ENCODE measurements at regions not wholly inside any gene's neighbourhood (a gene's known extent, or its start where the extent isn't known, plus 50 kb on each side); places are given as distances from the start of the nearest gene placed in this dataset.
"Not testable (repeated sequence)": the region's sequence is repeated elsewhere in the genome, so short reads cannot be mapped to it uniquely, and the experiment has no call there.

DNA sequence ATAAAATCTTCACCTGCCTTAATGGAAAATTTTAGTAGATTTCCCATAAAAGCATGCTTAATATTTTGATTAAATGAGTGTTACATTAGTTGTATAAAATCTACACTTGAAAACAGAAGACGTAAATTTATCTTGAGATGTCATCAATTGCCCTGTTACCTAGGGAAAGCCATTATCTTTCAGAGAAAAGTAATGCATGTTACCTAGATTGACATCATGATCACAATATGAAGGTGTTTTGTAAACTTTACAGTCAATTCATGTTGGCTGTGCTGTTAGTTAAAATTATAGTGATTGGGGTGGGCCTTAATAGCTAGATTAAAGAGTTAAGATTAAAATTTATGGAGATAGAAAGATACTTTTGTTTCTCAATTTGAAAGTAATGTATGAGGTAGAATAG, 293.2 kb upstream of the PCDH18 start:
- no peak for DNase-seq

DNA sequence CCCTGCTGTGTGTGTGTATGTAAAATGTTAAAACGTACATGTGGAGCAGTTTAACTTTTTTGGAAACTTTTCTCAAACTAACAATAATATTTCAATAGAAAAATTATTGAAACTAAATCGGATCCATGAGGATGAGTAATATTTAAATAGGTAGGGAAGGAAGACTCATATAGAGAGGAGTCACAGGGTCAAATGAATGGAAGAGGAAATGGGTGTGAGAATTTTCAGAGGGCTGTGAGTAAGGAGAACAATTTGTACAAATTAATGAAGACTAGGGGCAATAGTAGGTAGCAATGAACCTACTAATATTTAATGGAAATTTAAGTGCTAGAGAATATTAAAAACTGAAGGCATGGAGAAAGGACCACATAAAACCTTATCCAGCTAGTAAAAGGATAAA, 290.7 kb upstream of the PCDH18 start:
- no peak for DNase-seq

DNA sequence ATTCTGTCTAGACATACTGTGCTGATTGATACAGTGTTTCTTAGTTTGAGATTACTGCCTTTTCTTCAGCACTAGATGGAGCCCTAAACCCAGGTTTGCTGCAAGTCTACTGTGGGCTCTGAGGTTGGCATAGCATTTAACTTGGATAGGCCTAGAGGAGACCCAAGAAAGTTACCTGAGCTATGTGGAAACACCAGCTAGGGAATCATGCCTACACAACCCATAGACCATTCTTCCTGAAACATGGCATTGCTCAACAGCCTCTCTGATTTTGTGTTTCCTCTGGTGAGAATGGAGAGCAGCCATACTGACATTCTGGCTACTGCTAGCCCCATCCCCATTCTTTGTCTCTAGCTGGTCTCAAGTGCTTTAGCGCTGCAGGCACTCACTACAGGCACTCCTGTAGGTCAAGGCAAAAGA, 287.7 kb upstream of the PCDH18 start:
- DNase-seq: peak; percentile 57

DNA sequence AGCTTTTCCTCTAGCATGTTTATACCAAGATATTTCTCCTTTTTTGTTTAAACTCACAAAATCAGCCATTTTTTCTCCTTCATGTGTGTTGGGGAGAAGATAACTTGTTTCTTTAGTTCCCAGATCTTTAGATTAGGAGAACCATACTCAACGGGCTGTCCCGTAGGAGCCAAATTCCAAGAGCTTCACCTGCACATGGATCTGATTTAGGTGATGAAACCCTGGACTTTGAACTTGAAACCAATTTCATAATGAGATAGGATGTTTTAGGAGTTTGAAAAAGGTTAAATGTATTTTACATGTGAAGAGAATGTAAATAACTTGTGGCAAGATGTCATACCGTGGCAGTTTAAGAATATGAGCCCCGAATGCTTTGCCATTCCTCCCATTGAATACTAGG, 280.0 kb upstream of the PCDH18 start:
- no peak for DNase-seq

DNA sequence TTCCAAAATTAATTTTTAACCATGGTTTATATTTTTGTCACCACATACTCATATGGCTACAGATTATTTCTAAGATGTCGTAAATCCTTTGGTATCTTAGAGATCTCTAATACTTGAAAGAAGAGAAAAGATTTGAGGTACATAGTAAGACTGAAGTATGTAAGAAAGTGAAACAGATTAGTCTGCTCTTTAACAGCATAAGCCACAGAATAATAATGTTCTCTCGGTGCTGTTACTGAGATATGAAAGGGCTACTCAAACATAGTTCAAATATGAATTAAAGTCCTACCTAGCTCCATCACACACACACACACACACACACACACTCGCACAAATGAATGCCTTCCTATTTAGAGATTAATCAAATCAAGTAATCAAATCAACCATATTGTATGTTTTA, 274.1 kb upstream of the PCDH18 start:
- no peak for DNase-seq

DNA sequence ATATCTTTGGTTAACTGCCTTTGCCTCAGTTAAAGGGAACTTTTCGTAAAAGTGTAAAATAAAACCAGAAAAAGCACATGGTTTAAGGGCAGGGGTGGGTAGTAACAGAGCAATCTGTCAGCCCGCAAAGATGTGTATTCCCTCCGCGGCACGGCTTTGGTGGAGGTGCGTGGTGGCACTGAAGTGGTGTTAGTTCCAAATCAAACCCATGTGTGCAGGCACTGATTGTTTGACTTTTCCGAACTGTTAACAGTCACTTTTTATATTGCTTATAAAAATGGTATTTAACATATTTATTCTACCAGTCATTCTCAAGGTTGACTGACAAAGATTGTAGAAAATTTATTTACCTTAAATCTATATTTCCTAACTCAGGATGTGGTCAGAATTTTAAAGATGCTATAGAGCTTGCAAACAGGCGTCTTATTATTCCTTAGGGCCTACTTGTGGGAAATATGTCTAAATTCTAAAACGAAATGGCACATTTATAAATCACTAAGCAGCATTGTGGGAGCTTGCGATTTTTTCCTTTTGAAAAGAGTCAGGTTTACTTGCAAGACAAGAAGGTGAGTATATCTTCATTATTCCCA, 272.7 kb upstream of the PCDH18 start:
- DNase-seq: no peak

DNA sequence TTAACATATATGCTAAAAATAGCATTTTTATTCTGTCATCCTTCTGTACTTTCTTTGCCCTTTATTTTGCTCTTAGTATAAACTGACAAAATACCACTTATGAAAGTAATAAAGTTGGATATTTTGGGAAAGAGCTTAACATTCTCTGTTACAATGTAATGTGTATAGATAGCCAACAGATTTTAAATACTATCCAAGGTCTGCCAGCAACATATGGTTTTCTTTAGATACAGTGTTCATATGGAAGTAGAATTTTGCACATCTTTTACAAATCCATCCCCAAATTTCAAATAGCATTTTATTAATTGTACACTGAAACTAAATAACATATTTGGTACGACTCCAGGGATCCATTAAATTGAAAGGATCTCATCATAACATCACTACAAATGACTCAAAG, 268.6 kb upstream of the PCDH18 start:
- no peak for DNase-seq

DNA sequence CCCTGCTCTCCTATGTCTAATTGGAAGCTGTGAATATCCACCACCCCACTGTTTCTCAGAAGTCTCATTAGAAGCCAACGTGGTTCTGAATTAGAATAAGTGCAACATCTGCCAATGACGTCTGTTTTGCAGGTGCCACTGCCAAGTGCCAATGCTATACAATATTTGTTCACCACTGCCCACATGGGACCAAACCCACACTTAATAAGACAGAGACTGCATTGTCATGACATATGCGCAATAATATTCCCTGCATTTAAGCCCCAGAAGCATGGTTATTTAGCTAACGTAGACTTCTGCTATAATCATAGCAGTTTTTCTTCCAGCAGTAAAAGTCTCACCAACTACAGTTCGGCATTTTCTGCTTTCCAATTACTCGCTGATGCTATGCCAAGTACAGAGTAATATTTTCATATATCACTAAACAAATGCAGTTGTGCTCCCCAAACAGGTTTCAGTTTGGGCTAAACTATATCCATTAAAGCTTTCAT, 262.5 kb upstream of the PCDH18 start:
- DNase-seq: no peak

DNA sequence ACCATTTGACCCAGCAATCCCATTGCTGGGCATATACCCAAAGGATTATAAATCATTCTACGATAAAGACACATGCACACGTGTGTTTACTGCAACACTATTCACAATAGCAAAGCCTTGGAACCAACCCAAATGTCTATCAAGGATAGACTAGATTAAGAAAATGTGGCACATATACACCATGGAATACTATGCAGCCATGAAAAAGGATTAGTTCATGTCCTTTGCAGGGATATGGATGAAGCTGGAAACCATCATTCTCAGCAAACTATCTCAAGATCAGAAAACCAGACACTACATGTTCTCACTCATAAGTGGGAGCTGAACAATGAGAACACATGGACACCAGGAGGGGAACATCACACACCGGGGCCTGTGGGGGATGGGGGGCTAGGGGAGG, 257.0 kb upstream of the PCDH18 start:
- not testable (repeated sequence) for DNase-seq

DNA sequence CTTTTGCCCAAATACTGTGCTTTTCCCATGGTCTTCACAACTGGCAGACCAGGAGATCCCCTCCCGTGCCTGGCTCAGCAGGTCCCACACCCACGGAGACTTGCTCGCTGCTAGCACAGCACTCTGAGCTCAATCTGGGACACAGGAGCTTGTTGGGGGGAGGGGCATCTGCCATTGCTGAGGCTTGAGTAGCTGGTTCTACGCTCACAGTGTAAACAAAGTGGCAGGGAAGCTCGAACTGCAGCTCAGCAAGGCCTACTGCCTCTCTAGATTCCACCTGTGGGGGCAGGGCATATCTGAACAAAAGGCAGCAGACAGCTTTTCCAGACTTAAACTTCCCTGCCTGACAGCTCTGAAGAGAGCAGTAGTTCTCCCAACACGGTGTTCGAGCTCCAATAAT, 251.6 kb upstream of the PCDH18 start:
- not testable (repeated sequence) for DNase-seq

DNA sequence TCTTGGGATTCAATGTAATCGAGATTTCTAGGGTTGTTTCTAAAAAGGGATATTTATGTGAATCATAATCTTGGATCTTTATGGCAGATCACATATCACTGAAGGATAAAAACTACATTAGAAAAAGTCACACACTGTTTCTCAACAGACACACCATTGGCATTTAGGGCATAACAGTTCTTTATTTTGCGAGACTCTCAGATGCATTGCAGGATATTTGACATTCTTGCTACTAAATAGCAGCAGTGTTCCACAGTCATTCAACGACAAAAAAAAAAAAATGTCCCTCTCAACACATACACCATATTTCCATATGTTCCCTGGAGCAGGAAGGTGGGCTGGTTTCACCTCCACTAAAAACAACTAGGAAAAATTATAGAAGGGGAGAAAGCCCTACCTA, 243.4 kb upstream of the PCDH18 start:
- no peak for DNase-seq

DNA sequence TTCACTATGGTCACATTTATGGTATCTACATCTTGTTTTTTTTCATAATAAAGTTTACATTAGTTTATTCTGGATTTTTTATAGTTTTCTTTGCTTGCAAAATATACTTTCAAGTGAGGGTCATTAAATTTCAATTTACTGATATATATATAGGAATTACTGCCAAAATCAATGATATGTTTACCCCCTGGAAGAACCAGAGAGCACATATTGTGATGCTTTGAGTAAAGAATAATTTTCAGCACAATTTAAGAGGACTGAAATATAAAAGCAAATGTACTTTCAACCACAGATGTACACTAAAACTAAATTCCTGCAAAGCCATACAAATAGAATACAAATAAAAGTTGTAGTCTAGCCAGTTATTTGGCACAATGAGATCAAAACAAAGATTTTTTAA, 242.2 kb upstream of the PCDH18 start:
- DNase-seq: no peak

DNA sequence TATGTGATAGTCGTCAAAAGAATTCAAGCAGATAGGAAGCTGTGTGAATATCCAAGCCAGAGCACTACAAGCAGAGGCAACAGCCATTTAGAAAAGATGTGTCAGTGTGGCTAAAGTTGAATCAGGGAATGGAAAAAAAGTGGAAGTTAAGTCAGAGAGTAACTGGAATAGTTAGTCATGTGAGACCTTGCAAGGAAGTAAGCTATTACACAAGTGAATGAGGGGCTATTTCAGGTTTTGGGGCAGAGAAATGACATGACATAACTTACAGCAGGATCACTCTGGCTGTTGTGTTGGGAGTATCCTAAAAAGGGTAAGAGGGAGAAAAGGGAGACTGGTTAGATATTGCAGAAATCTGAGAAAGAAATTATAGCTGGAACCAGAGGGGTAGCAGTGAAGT, 236.6 kb upstream of the PCDH18 start:
- no peak for DNase-seq

DNA sequence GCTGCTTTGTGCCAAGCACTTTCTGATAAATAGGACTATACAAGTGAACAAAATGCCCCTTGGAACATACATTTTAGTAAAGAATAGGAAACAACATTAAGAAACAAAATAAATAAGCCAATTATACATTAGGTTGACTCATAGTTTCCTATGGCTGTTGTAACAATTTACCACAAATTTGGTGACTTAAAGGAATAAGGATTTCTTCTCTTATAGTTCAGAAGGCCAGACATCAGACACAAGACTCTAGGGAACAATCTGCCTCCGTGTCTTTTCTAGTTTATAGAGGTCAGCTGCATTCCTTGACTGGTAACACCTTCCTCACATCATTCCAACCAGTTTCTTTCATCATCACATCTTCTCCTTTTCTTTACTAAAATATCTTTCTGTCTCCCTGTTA, 235.9 kb upstream of the PCDH18 start:
- DNase-seq: no peak

DNA sequence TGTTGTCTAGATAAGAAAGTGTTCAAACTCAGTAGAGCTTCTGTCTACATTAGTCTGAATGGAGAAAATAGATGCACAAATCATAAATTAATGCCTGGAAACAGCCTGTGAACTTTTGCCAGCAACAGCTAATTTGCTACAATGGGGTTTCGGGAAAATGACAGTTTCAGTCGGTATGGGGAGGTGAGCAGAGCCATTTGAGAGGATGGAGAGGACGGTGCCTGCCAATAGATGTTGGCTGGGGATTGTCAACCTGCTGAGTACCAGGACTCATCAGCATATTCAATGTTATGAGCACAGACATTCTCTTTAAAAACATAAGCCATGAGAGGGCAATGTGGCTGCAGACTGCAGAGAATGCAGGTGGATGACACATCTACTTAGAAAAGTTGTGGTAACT, 230.3 kb upstream of the PCDH18 start:
- DNase-seq: no peak

DNA sequence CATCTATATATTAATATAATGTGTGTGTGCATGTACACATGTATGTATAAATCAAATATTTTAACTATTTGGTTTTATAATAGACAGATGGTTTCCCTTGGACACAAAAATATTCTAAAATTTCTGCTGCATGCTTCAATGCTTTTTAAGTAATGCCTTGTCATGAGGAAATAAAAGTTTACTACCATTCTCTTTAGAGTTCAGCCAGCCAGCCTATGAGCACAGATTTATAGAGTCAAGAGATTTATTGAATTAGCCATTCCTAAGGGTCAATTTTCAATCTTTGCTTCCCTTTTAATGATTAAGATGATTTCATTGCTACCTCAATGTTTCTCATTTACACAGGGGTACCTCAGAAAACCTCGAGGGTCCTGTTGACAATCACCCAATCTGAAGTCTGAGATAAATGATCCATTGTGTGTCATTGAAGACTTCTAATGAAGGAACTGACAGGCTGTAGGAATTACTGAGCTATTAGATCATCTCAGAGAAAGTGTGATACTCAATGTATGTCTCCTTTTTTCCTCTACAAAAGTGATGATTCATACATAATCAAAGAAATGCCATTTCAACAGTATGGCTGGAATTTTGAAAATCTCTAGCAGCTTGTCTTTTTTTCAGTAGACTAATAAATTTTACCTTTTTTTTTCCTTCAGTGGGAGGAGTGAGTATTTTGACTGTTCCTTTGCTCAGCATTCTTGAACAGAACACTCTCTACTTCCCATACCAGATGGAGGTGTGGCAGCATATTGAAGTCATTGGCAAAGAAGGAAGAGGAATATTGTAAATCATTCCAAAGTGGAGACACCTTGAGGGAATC, 222.6 kb upstream of the PCDH18 start:
- no peak for DNase-seq

DNA sequence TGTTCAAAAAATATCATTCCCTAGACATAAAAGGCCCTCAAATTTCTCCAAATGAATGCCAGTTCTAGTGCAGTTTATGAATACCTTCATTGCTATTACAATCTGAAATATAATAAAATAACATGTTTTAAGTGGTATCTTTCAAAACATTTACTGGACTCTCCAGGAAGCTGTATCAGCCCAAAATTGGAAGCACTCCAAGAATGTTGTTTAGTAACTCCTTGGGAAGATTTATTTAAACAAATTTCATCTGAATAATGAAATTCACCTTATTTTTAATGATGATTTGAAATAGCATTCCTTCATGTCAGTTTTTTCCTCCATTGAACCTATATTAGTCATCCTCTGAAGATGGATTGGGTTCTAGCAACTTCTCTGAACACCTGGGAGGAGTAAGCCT, 217.2 kb upstream of the PCDH18 start:
- DNase-seq: no peak

DNA sequence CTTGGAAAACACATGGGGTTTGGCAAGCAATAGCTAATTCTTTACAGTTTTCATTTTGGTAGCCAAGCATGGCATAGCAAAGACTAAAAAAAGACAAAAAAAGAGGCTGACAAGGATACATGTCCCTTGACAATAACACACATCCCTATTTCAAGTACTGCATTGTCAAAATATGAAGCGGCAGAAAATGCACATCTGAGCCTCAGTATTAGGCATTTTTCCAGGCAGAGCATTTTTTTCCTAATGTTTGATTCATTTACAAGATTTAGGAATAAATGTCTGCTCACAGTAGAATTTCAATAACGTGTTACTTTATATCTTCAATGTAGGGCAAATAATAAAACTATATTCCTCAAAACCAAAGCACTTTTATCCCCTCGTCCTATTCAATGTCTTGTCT, 216.3 kb upstream of the PCDH18 start:
- no peak for DNase-seq

DNA sequence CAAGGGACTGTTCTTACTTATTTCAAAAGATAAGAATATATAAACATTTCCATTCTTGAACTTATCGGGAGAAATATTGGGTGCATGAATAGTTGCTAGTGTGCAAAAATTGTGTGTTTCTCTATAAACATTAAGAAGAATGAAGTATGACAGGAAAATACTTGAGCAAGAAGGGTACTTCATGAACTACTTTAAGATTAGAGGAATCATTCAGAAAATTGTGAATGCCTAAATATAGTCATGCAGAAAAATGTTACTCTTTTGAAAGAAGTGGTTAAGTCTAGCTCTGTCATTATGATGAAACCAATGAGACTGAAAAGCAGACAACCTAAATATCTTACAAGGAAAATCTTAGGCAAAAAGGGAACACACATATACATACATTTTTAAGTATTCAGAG, 207.8 kb upstream of the PCDH18 start:
- no peak for DNase-seq

DNA sequence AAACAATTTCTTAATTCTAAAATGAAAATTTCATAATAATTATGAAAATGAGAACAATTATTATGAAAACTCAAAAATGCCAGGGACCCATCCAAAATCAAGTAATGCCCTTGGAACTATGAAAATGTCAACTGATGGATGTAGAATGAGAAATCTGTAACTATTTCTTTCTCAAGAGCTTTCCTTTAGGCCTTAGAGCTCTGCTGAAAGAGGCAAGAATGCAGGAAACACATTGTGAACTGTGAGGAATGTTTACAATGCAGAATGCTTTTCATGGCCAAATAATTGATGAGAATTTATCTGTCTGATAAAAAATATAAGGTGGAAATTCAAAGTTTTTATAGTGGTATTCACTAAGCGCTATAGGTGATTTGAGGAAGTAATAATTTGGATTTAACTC, 207.1 kb upstream of the PCDH18 start:
- DNase-seq: no peak

DNA sequence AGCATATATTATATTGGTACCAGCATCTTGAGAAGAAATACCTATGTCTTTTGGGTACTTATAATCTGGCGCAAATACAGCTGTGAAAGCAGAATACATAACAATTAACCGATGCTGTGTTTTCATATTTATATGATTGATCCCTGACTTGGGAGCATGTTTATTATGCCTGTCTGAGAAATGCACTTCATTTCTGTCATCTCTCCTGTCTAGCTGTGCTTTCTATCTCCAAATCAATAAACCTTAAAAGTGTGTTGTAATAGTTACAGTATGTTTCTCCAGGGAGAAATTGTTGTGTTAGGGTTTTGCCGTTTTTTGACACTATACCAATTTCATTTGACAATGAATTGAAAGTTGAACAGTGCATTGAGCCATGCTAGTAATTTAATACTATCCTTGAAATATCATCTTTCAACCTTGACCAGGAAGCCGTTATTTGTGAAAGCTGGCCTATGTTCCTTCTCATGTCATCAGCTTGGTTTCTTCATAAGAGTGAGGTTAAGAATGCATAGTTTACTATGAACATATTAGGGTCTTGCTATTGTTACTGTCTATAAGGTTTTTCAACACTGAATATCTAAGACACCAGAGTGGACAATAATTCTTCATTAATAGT, 206.2 kb upstream of the PCDH18 start:
- DNase-seq: no peak

DNA sequence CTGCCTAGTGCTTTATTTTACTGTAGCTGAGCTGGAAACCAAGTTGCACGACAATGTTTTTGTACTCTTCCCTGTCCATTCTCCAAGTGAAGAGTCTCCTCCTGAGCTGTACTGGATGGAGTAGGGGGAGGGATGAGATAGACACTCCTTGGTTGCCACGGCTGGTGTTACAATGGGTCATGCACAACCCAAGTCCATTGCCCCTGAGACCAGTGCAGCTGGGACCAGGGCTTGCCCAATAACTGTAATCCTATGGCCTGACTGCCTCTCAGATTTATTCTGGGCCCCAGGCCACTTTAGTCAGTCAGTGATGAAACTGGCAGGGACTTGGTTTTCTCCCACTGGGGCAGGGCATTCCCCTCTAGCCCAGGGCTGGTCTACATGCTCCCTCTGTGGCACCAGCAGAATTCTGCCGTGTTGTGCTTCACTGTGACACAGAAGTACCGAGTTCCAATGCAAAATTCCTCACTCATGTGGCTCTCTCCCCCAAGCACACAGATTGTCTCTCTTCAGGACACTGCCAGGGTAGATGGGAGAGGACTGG, 203.3 kb upstream of the PCDH18 start:
- DNase-seq: no peak

DNA sequence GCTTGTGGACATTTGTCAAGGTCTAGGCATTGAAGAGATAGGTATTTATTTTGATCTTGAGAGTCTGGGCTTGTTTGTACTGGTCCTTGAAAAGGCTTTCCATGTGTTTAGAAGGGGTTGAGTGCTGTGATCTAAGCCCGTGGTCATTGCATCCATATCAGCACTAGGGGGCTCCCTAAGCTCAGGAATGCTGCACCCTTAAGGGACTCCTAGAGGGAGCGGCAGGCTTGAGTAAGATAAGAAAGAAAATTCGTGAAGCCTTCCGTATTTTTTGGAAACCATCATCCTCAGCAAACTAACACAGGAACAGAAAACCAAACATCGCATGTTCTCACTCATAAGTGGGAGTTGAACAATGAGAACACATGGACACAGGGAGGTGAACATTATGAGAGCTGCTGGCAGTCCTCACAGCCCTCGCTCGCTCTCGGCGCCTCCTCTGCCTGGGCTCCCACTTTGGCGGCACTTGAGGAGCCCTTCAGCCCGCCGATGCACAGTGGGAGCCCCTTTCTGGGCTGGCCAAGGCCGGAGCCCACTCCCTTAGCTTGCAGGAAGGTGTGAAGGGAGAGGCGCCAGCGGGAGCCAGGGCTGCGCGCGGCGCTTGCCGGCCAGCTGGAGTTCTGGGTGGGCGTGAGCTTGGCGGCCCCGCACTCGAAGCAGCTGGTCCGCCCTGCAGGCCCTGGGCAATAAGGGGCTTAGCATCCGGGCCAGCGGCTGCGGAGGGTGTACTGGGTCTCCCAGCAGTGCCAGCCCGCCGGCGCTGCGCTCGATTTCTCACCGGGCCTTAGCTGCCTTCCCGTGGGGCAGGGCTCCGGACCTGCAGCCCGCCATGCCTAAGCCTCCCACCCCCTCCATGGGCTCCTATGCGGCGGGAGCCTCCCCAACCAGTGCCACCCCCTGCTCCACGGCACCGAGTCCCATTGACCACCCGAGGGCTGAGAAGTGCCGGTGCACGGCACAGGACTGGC, 201.2 kb upstream of the PCDH18 start:
- not testable (repeated sequence) for DNase-seq

Measured in COR-L47 (cell line).